H1 (cell line): ENCODE measurements at regions not wholly inside any gene's neighbourhood (a gene's known extent, or its start where the extent isn't known, plus 50 kb on each side); places are given as distances from the start of the nearest gene placed in this dataset.

Experiments used
- CTCF ChIA-PET: fragments of 300-600 bp; sonication (Branson Sonifier 250); formaldehyde crosslinking; loops from one replicate; lab custom pipeline; 2021; ENCODE audit not compliant: partially characterized antibody; lab: Charles Lee
- POLR2A ChIA-PET: fragments of 300-600 bp; sonication (Branson Sonifier 250); formaldehyde crosslinking; loops from one replicate; lab custom pipeline; 2021; ENCODE audit warnings: inconsistent platforms; ENCODE audit not compliant: partially characterized antibody; lab: Charles Lee
- DNase-seq, 2 experiments: peaks; one replicate each; pipeline versions ENCODE4 v3.0.0 to v3.0.0-alpha.2; 2010 to 2022; ENCODE audit warnings: low spot score in 2 of 2, low read depth in 1 of 2, mixed read lengths in 1 of 2
- FAIRE-seq: peaks from 2 replicates; lab custom pipeline; 2011; peaks lifted over from hg19 to GRCh38; lab: Jason Lieb, UNC
- H2AFZ ChIP-seq: 2 replicates; pipeline ENCODE4 v1.8.1; 2012; ENCODE audit warnings: low read length, inconsistent platforms
- H2AK5ac ChIP-seq: 2 replicates; pipeline ENCODE4 v1.6.1; 2013; ENCODE audit warnings: low read depth, low read length
- H2BK120ac ChIP-seq: replicated peaks from 2 replicates; pipeline ENCODE3; 2013; ENCODE audit warnings: low read depth, low read length, inconsistent platforms
- H2BK12ac ChIP-seq: 2 replicates; pipeline ENCODE4 v1.6.1; 2013; ENCODE audit warnings: low read depth, low read length
- H2BK15ac ChIP-seq: 2 replicates; pipeline ENCODE4 v1.6.1; 2013; ENCODE audit warnings: low read length
- H2BK20ac ChIP-seq: 2 replicates; pipeline ENCODE4 v1.6.1; 2013; ENCODE audit warnings: low read length
- H2BK5ac ChIP-seq: 2 replicates; pipeline ENCODE4 v1.6.1; 2013; ENCODE audit warnings: low read depth, low read length
- H3K14ac ChIP-seq: 2 replicates; pipeline ENCODE4 v1.6.1; 2013; ENCODE audit warnings: inconsistent platforms; ENCODE audit not compliant: insufficient read length
- H3K18ac ChIP-seq: 2 replicates; pipeline ENCODE4 v1.6.1; 2013; ENCODE audit warnings: low read length; ENCODE audit errors: extremely low read depth
- H3K23ac ChIP-seq: 2 replicates; pipeline ENCODE4 v1.6.1; 2013; ENCODE audit warnings: inconsistent platforms; ENCODE audit not compliant: insufficient read length
- H3K23me2 ChIP-seq: 2 replicates; pipeline ENCODE4 v1.6.1; 2013; ENCODE audit warnings: low read depth, low read length
- H3K27ac ChIP-seq: 2 replicates; pipeline ENCODE4 v1.6.1; 2011; ENCODE audit warnings: low read depth, low read length, inconsistent platforms
- H3K27me3 ChIP-seq, 4 experiments: replicated peaks in 1 of 4; 1 replicate in 1 of 4; 2 replicates in 3 of 4; pipeline versions ENCODE4 v1.6.1 to v1.8.1; 2011 to 2013; ENCODE audit warnings: low read length in 3 of 4, mild to moderate bottlenecking in 3 of 4, inconsistent platforms in 2 of 4, mixed read lengths in 2 of 4, moderate library complexity in 1 of 4; ENCODE audit not compliant: control insufficient read depth in 3 of 4, insufficient read depth in 3 of 4; ENCODE audit errors: extremely low read depth in 1 of 4
- H3K36me3 ChIP-seq, 4 experiments: 2 replicates each; pipeline versions ENCODE4 v1.6.1 to v1.8.1; 2011 to 2013; ENCODE audit warnings: mild to moderate bottlenecking in 4 of 4, low read length in 3 of 4, moderate library complexity in 2 of 4, control low read depth in 1 of 4, inconsistent platforms in 1 of 4; ENCODE audit not compliant: insufficient read depth in 4 of 4, control insufficient read depth in 2 of 4
- H3K4ac ChIP-seq: replicated peaks from 2 replicates; pipeline ENCODE3; 2013; ENCODE audit warnings: low read length, low read depth, mixed read lengths, inconsistent platforms; ENCODE audit not compliant: insufficient read length
- H3K4me1 ChIP-seq, 4 experiments: replicated peaks in 1 of 4; 1 replicate in 1 of 4; 2 replicates in 3 of 4; pipeline versions ENCODE4 v1.6.1 to v1.8.1; 2011 to 2013; ENCODE audit warnings: low read length in 3 of 4, inconsistent platforms in 2 of 4, mixed read lengths in 1 of 4; ENCODE audit not compliant: insufficient read depth in 4 of 4, control insufficient read depth in 3 of 4
- H3K4me2 ChIP-seq, 2 experiments: 2 replicates each; pipeline versions ENCODE4 v1.6.1 to v1.8.1; 2011 to 2013; ENCODE audit warnings: low read depth in 2 of 2, low read length in 2 of 2, control low read depth in 1 of 2, inconsistent platforms in 1 of 2, mild to moderate bottlenecking in 1 of 2; ENCODE audit not compliant: insufficient read depth in 1 of 2
- H3K4me3 ChIP-seq, 4 experiments: fragments of 200-600, 300-600 bp in 1 of 4; sonication (generic), shearing (Covaris generic), sonication (Bioruptor Twin) in 1 of 4; 2 replicates each; pipeline versions ENCODE4 v1.5.1 to v1.8.1; 2011 to 2016; ENCODE audit warnings: low read length in 4 of 4, low read depth in 3 of 4, control low read depth in 2 of 4, inconsistent platforms in 2 of 4, mild to moderate bottlenecking in 2 of 4, mixed read lengths in 1 of 4, moderate library complexity in 1 of 4; ENCODE audit not compliant: insufficient read depth in 2 of 4; ENCODE audit errors: extremely low read depth in 1 of 4
- H3K56ac ChIP-seq: replicated peaks from 2 replicates; pipeline ENCODE3; 2013; ENCODE audit warnings: low read depth, mild to moderate bottlenecking, mixed read lengths, low read length, inconsistent platforms; ENCODE audit not compliant: insufficient read length
- H3K79me1 ChIP-seq: 2 replicates; pipeline ENCODE4 v1.6.1; 2013; ENCODE audit warnings: low read depth, low read length, control low read depth
- H3K79me2 ChIP-seq, 2 experiments: 2 replicates each; pipeline versions ENCODE4 v1.6.1 to v1.8.1; 2012 to 2013; ENCODE audit warnings: low read length in 2 of 2, mild to moderate bottlenecking in 2 of 2, inconsistent platforms in 1 of 2; ENCODE audit not compliant: insufficient read depth in 2 of 2, control insufficient read depth in 1 of 2
- H3K9ac ChIP-seq, 4 experiments: replicated peaks in 1 of 4; 1 replicate in 1 of 4; 2 replicates in 3 of 4; pipeline versions ENCODE4 v1.6.1 to v1.8.1; 2011 to 2013; ENCODE audit warnings: low read depth in 3 of 4, low read length in 3 of 4, control low read depth in 2 of 4, mild to moderate bottlenecking in 2 of 4, moderate library complexity in 2 of 4, inconsistent platforms in 1 of 4; ENCODE audit errors: extremely low read depth in 1 of 4
- H3K9me3 ChIP-seq, 2 experiments: 2 replicates each; pipeline versions ENCODE4 v1.6.1 to v1.8.1; 2012 to 2013; ENCODE audit warnings: mild to moderate bottlenecking in 2 of 2, moderate library complexity in 2 of 2, control low read depth in 1 of 2, inconsistent platforms in 1 of 2, low read depth in 1 of 2, low read length in 1 of 2, mixed read lengths in 1 of 2; ENCODE audit not compliant: insufficient read depth in 2 of 2
- H4K20me1 ChIP-seq, 2 experiments: replicated peaks in 1 of 2; 2 replicates each; pipeline versions ENCODE3 to v1.8.1; 2011 to 2013; ENCODE audit warnings: inconsistent platforms in 2 of 2, low read length in 2 of 2, mild to moderate bottlenecking in 1 of 2; ENCODE audit not compliant: insufficient read depth in 2 of 2, control insufficient read depth in 1 of 2
- H4K5ac ChIP-seq: 2 replicates; pipeline ENCODE4 v1.6.1; 2013; ENCODE audit warnings: low read length, low read depth, mixed read lengths, inconsistent platforms; ENCODE audit not compliant: insufficient read length
- H4K8ac ChIP-seq: 2 replicates; pipeline ENCODE4 v1.8.0; 2013; ENCODE audit warnings: mild to moderate bottlenecking, moderate library complexity, low read length, inconsistent platforms; ENCODE audit not compliant: insufficient read depth; ENCODE audit errors: extremely low read depth
- H4K91ac ChIP-seq: replicated peaks from 2 replicates; pipeline ENCODE3; 2013; ENCODE audit warnings: low read length, mixed read lengths, inconsistent platforms; ENCODE audit not compliant: insufficient read length
- RNF2 ChIP-seq: fragments of 200-900, 300-1000 bp; sonication (generic); IDR thresholded peaks from 2 replicates; pipeline ENCODE4 v1.7.1; 2016; ENCODE audit warnings: borderline replicate concordance, low read depth, mild to moderate bottlenecking, antibody characterized with exemption, low read length; ENCODE audit not compliant: poor library complexity, severe bottlenecking; ENCODE audit errors: missing control alignments
- SP1 ChIP-seq: IDR thresholded peaks from 2 replicates; pipeline ENCODE4 v1.6.1; 2011; ENCODE audit warnings: low read depth, low read length
- SP2 ChIP-seq: IDR thresholded peaks from 2 replicates; pipeline ENCODE4 v1.6.1; 2012; ENCODE audit warnings: mild to moderate bottlenecking, low read length, inconsistent platforms
- WGBS, 2 experiments: shearing (Covaris generic) in 1 of 2; methylation state at CpG; one replicate each; pipeline versions ENCODE4 v1.1.6 to v1.1.7; 2013 to 2015; ENCODE audit warnings: low lambda C conversion rate in 2 of 2, mixed read lengths in 2 of 2, inconsistent platforms in 1 of 2, low coverage in 1 of 2, missing lambda C conversion rate in 1 of 2; ENCODE audit not compliant: insufficient replicate concordance in 2 of 2, insufficient coverage in 1 of 2, insufficient read length in 1 of 2; ENCODE audit errors: extremely low coverage in 1 of 2, missing lambda C conversion rate in 1 of 2; 5-methylcytosine and 5-hydroxymethylcytosine counted together

GRCh38 chr1:170853302-170853701 lies 82.0 kb upstream of the MROH9 start:
- Histone ChIP-seq H3K4me3 (no peak overlapping the region), H2BK12ac (no peak overlapping the region), H3K36me3 (no peaks in the 10 kb centered on the region), H4K5ac (no peak overlapping the region), H3K23ac (no peak overlapping the region), H3K23me2 (no peaks in the 10 kb centered on the region), H3K4ac (no peak overlapping the region), H3K14ac (no peak overlapping the region), H2AK5ac (no peak overlapping the region), H3K4me2 (no peak overlapping the region), H3K27ac (no peak overlapping the region), H3K9me3 (no peaks in the 10 kb centered on the region), H2BK20ac (no peak overlapping the region), H3K9ac (no peak overlapping the region), H3K79me1 (no peaks in the 10 kb centered on the region), H3K79me2 (no peaks in the 10 kb centered on the region), H2BK5ac (no peak overlapping the region), H4K8ac (no peak overlapping the region), H4K91ac (no peak overlapping the region), H4K20me1 (no peaks in the 10 kb centered on the region), H3K27me3 (no peaks in the 10 kb centered on the region), H2BK15ac (no peak overlapping the region), H3K18ac (no peak overlapping the region), H2AFZ (no peak overlapping the region), H2BK120ac (no peak overlapping the region), H3K4me1 (no peaks in the 10 kb centered on the region), H3K56ac (no peak overlapping the region)
- no peak for TF ChIP-seq RNF2
- no peak for TF ChIP-seq SP2
- no peak for TF ChIP-seq SP1
- POLR2A ChIA-PET = no interaction called here
- 92% methylated on average over 5 of the region's 5 CpGs; no CpG with 5 or more reads in 1 of the 2 experiments for WGBS, 2 experiments
- DNase-seq = no peak
- no peak for FAIRE-seq
- CTCF ChIA-PET = interaction anchor here (2.0 kb wide), 1 partner anchor 114 kb away, joined by 4 read pairs; no protein-coding TSS in a partner anchor
